ENCODE measurements at regions not wholly inside any gene's neighbourhood (a gene's known extent, or its start where the extent isn't known, plus 50 kb on each side); places are given as distances from the start of the nearest gene placed in this dataset.

GRCh38 chr2:195319548-195320412 lies 337.2 kb upstream of the SLC39A10 start:
- TF ChIP-seq ZNF232 (CRISPR knock-in tag; IDR thresholded peaks at IDR 0.05; ENCODE audit: borderline replicate concordance) = no peak
- TF ChIP-seq JUND (CRISPR knock-in tag; IDR thresholded peaks at IDR 0.05) = no peak
- TF ChIP-seq SMARCE1 (IDR thresholded peaks at IDR 0.05; ENCODE audit: borderline replicate concordance) = no peak
